WTC11 (cell line): ENCODE measurements at regions not wholly inside any gene's neighbourhood (a gene's known extent, or its start where the extent isn't known, plus 50 kb on each side); places are given as distances from the start of the nearest gene placed in this dataset.

Experiments
- CREM ChIP-seq: sonication (generic); formaldehyde crosslinking; IDR thresholded peaks from 2 replicates; pipeline ENCODE4 v1.8.1; 2022; ENCODE audit warnings: mild to moderate bottlenecking, missing genetic modification reagents, moderate library complexity
- CTCF ChIP-seq: fragments of 200-600 bp; IDR thresholded peaks from 2 replicates; pipeline ENCODE4 v1.8.0; 2022; ENCODE audit warnings: antibody characterized with exemption
- ESRRA ChIP-seq: sonication (generic); formaldehyde crosslinking; IDR thresholded peaks from 2 replicates; pipeline ENCODE4 v1.8.1; 2022; ENCODE audit warnings: mild to moderate bottlenecking, missing genetic modification reagents, borderline replicate concordance
- SMAD4 ChIP-seq: sonication (generic); formaldehyde crosslinking; IDR thresholded peaks from 2 replicates; pipeline ENCODE4 v1.8.0; 2022; ENCODE audit warnings: mild to moderate bottlenecking, missing genetic modification reagents
- SP1 ChIP-seq: sonication (generic); formaldehyde crosslinking; conservative IDR thresholded peaks from 2 replicates; pipeline ENCODE4 v1.8.1; 2022; ENCODE audit warnings: missing genetic modification reagents
- TEAD4 ChIP-seq: sonication (generic); formaldehyde crosslinking; IDR thresholded peaks from 2 replicates; pipeline ENCODE4 v1.8.0; 2022; ENCODE audit warnings: mild to moderate bottlenecking, missing genetic modification reagents
- TF ChIP-seq, protein P1 (sequence below): sonication (generic); formaldehyde crosslinking; IDR thresholded peaks from 2 replicates; pipeline ENCODE4 v1.8.0; 2022; ENCODE audit warnings: mild to moderate bottlenecking, missing genetic modification reagents
- TF ChIP-seq, protein P2 (sequence below): fragments of 250-450 bp; sonication (Bioruptor Pico); IDR thresholded peaks from 2 replicates; pipeline ENCODE4 v2.1.2; 2022; ENCODE audit warnings: mild to moderate bottlenecking, moderate library complexity
- TF ChIP-seq, protein P3 (sequence below): sonication (generic); formaldehyde crosslinking; conservative IDR thresholded peaks from 2 replicates; pipeline ENCODE4 v1.8.1; 2022; ENCODE audit warnings: mild to moderate bottlenecking, missing genetic modification reagents

GRCh38 chr2:52404046-52404445 is 1363.6 kb upstream of the CHAC2 start:
- TF ChIP-seq CTCF (no peak), ESRRA (CRISPR knock-in tag) (no peak), CREM (CRISPR knock-in tag) (no peak), SMAD4 (no peak), SP1 (CRISPR knock-in tag) (no peak), TEAD4 (CRISPR knock-in tag) (no peak)
- TF ChIP-seq, protein P1, sequence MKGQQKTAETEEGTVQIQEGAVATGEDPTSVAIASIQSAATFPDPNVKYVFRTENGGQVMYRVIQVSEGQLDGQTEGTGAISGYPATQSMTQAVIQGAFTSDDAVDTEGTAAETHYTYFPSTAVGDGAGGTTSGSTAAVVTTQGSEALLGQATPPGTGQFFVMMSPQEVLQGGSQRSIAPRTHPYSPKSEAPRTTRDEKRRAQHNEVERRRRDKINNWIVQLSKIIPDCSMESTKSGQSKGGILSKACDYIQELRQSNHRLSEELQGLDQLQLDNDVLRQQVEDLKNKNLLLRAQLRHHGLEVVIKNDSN (CRISPR knock-in tag), result no peak
- TF ChIP-seq, protein P2, sequence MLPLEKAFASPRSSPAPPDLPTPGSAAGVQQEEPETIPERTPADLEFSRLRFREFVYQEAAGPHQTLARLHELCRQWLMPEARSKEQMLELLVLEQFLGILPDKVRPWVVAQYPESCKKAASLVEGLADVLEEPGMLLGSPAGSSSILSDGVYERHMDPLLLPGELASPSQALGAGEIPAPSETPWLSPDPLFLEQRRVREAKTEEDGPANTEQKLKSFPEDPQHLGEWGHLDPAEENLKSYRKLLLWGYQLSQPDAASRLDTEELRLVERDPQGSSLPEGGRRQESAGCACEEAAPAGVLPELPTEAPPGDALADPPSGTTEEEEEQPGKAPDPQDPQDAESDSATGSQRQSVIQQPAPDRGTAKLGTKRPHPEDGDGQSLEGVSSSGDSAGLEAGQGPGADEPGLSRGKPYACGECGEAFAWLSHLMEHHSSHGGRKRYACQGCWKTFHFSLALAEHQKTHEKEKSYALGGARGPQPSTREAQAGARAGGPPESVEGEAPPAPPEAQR, result no peak
- TF ChIP-seq, protein P3, sequence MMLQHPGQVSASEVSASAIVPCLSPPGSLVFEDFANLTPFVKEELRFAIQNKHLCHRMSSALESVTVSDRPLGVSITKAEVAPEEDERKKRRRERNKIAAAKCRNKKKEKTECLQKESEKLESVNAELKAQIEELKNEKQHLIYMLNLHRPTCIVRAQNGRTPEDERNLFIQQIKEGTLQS (CRISPR knock-in tag), result no peak
